ENCODE measurements at regions not wholly inside any gene's neighbourhood (a gene's known extent, or its start where the extent isn't known, plus 50 kb on each side); places are given as distances from the start of the nearest gene placed in this dataset.
A peak's percentile ranks its signal among the peaks of the same experiment; 100 is the strongest.
"Not testable (repeated sequence)": the region's sequence is repeated elsewhere in the genome, so short reads cannot be mapped to it uniquely, and the experiment has no call there.

DNA sequence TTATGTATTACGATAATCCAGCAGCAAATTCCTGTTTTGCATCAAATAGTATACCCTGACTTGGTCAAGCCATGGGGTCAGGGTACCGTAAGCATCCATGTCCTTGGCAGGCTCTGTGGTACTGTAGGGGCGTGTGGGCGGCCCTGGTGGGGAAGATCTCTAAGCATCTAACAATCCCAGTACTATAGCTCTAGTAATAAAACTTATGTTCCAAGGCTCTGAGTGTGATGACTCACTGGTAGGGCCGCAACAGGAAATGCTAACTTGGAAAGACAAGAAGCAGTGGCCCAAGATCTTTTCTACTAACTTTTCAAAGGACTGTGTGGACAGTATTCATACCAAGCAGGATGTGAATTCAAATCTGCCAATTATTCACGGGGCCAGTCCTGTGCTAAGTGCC is 63.8 kb downstream of the CLEC18A start:
- not testable (repeated sequence) for H3K4me1 Mint-ChIP-seq; H3K9me3 Mint-ChIP-seq; DNase-seq (ENCODE audit: low spot score in 2 of 2, unreplicated experiment in 2 of 2); H3K27ac Mint-ChIP-seq; H3K4me3 Mint-ChIP-seq; H3K27me3 Mint-ChIP-seq (ENCODE audit: low read depth)
- H3K36me3 Mint-ChIP-seq, result peaks cover 19% of the 10 kb centered on the region

DNA sequence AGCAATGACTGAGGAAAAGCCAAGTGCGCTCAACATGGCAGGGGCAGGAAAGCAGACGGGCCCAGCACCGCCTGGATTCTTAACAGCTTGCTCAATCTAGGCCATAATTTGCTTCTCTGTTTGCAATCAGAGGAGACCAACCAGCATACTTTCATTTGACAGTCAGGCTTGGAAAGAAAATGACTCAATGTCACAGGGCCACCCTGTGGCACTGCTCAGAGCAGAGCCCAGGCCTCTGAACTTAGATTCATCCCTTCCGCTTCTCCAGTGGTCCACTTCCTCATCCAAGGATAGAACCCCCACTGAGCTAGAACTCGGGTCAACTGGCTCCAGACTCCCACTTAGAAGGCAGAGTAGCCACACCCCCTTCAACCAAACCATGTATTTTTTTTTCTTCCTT is 65.6 kb downstream of the CLEC18A start:
- H3K4me1 Mint-ChIP-seq; H3K9me3 Mint-ChIP-seq; H3K27ac Mint-ChIP-seq; DNase-seq (ENCODE audit: low spot score in 2 of 2, unreplicated experiment in 2 of 2); H3K4me3 Mint-ChIP-seq; H3K27me3 Mint-ChIP-seq (ENCODE audit: low read depth): not testable (repeated sequence)
- H3K36me3 Mint-ChIP-seq, result peaks cover 25% of the 10 kb centered on the region

DNA sequence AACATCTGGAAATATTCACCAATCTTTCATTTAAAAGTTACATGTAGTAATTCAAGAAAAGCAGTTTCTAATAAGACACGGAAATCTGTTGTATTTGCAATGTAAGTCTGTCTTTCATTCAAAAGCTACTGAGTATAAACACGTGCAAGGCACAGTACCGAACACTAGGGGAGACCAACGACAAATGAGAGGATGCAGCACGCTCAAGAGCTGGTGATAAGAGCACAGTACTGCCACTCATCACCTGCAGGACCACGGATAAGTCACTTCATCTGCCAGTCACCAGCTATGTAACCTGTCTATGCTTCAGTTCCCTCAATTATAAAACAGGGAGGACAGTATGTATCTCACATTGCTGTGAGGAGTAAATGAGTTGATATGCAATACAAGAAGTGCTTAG is 67.1 kb downstream of the CLEC18A start:
- H3K27me3 Mint-ChIP-seq (ENCODE audit: low read depth), result no peaks in the 10 kb centered on the region
- H3K4me3 Mint-ChIP-seq, result no peak overlapping the region
- H3K9me3 Mint-ChIP-seq, result no peaks in the 10 kb centered on the region
- no peak overlapping the region for H3K27ac Mint-ChIP-seq
- DNase-seq (ENCODE audit: low spot score in 2 of 2, unreplicated experiment in 2 of 2), result no peak
- no peaks in the 10 kb centered on the region for H3K4me1 Mint-ChIP-seq
- H3K36me3 Mint-ChIP-seq, result peaks cover 27% of the 10 kb centered on the region
- TF ChIP-seq, protein P1, sequence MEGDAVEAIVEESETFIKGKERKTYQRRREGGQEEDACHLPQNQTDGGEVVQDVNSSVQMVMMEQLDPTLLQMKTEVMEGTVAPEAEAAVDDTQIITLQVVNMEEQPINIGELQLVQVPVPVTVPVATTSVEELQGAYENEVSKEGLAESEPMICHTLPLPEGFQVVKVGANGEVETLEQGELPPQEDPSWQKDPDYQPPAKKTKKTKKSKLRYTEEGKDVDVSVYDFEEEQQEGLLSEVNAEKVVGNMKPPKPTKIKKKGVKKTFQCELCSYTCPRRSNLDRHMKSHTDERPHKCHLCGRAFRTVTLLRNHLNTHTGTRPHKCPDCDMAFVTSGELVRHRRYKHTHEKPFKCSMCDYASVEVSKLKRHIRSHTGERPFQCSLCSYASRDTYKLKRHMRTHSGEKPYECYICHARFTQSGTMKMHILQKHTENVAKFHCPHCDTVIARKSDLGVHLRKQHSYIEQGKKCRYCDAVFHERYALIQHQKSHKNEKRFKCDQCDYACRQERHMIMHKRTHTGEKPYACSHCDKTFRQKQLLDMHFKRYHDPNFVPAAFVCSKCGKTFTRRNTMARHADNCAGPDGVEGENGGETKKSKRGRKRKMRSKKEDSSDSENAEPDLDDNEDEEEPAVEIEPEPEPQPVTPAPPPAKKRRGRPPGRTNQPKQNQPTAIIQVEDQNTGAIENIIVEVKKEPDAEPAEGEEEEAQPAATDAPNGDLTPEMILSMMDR (IDR thresholded peaks at IDR 0.05; ENCODE audit: unreplicated experiment), result no peak

DNA sequence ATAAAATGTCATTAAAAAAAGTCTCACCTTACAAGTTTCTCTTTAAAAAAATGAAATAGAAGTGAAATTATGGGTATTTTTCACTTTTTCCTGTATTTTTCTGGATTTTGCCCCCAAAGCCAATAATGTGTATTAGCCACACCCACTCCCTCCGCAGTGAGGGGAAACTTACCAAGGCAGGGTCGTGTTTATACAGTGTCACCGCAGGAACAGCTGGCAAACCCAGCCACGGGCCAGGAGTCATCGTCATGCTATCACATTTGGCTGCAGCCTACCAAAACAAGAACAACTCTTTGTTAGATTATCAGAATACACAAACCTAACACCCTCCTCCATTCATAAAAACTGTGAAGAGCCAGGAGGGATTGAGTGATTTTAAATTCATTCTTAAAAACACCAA is 72.1 kb downstream of the CLEC18A start:
- H3K4me3 Mint-ChIP-seq; H3K9me3 Mint-ChIP-seq; H3K27ac Mint-ChIP-seq; H3K4me1 Mint-ChIP-seq; DNase-seq (ENCODE audit: low spot score in 2 of 2, unreplicated experiment in 2 of 2); H3K27me3 Mint-ChIP-seq (ENCODE audit: low read depth): not testable (repeated sequence)
- peaks cover 20% of the 10 kb centered on the region for H3K36me3 Mint-ChIP-seq

DNA sequence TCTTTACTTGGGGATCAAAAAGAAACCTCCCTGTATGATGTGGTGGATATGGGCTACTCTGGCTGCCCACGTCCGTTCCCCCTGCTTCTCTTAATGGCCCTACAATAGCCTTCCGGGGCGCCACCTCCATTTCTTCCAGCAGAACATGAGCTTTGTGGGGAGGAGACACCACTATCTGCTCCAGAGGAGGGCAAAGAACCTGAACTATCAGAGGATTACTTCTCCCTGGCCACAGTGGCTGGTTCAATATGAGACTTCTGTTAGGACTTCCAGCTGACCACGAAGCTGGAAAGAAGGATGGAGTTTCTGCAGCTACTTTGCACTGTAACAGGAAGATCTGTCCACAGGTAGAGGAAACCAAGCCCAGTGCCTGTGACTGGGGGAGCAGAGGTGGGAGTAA is 72.8 kb downstream of the CLEC18A start:
- peaks cover 25% of the 10 kb centered on the region for H3K36me3 Mint-ChIP-seq
- not testable (repeated sequence) for H3K4me1 Mint-ChIP-seq; H3K4me3 Mint-ChIP-seq; H3K27ac Mint-ChIP-seq; DNase-seq (ENCODE audit: low spot score in 2 of 2, unreplicated experiment in 2 of 2); H3K9me3 Mint-ChIP-seq; H3K27me3 Mint-ChIP-seq (ENCODE audit: low read depth)

DNA sequence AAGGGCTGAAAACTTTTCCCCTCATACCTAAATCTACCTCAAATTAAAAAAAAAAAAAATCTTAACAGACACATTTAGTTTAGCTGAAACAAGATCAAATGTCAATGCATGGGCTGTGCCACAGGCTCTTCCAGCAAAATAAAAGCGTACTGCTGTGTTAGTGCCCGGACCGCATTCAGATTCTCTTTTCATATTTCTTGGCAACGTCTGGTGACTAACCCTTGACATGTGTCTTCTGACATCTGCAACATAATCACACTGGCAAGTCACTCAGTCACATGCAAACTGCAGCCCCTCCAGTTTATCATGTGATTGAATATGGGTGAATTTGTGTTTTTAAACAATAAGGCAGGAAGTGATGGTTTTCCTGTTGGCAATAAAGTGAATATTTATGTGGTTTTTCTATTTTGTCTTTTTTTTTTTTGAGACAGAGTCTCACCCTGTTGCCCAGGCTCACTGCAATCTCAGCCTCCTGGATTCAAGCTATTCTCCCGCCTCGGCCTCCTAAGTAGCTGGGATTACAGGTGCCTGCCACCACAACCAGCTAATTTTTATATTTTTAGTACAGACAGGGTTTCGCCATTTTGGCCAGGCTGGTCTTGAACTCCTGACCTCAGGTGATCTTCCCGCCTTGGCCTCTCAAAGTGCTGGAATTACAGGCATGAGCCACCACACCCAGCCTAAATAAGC is 75.2 kb downstream of the CLEC18A start:
- DNase-seq (ENCODE audit: low spot score in 2 of 2, unreplicated experiment in 2 of 2); H3K27ac Mint-ChIP-seq; H3K4me1 Mint-ChIP-seq; H3K27me3 Mint-ChIP-seq (ENCODE audit: low read depth); H3K9me3 Mint-ChIP-seq; H3K4me3 Mint-ChIP-seq: not testable (repeated sequence)
- H3K36me3 Mint-ChIP-seq, result peaks cover 25% of the 10 kb centered on the region

DNA sequence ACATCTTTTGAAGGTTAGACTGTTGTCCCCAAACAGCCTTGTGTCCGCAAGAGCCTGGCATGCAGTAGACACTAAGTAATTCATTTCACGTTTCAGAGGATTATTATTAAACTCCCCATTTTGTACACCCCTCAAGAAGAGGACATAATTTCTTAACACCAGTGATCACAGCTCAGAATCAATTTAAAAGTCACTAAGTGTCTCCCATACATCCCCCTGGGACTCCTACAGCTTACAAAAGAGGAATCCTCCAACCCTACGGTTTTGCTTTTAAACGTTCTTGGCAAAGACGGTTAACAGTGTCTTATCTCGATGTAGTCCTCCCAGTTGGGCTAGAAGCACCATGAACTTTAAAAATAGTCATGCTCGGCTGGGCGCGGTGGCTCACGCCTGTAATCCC is 81.2 kb upstream of the PDPR start:
- not testable (repeated sequence) for H3K9me3 Mint-ChIP-seq; DNase-seq (ENCODE audit: low spot score in 2 of 2, unreplicated experiment in 2 of 2); H3K27me3 Mint-ChIP-seq (ENCODE audit: low read depth); H3K4me1 Mint-ChIP-seq; H3K4me3 Mint-ChIP-seq; H3K27ac Mint-ChIP-seq
- H3K36me3 Mint-ChIP-seq, result peaks cover 31% of the 10 kb centered on the region

DNA sequence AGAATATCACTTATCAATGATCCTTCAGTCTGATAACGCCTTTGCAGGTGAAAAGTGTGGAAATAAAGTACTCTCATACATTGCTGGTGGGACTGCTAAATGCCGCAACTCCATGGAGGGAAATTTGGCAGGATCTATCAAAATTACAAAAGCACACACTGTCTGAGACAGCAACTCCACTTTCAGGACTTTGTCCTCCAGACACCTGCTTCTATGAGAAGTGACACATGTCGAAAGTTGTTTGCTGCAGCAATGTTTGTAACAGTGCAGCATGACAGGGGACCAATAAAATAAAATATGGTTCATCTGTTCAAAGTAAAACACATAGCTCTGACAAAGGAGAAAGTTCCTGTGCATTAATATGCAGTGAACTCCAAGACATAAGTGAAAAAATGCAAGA is 76.2 kb upstream of the PDPR start:
- peaks cover 26% of the 10 kb centered on the region for H3K36me3 Mint-ChIP-seq
- not testable (repeated sequence) for H3K27me3 Mint-ChIP-seq (ENCODE audit: low read depth); H3K4me3 Mint-ChIP-seq; DNase-seq (ENCODE audit: low spot score in 2 of 2, unreplicated experiment in 2 of 2); H3K9me3 Mint-ChIP-seq; H3K4me1 Mint-ChIP-seq; H3K27ac Mint-ChIP-seq

DNA sequence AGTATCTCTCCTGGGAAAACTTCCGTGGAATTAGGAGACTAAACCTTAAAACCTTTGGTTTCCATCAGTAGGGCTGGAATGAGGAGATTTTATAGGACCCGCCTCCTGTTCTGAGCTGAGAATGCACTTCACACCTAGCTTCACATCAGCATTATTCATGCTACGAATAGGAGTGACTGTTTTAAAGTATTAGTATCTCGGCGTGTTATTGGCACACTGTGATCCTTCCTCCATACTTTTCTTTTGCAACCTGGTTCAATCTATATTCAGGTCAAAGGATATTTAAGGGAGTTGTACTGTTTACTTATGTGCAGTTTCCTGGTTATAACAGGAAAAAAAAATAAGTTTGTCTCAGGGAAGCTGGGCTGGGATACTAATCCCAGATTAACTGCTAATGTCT is 73.6 kb upstream of the PDPR start:
- H3K27ac Mint-ChIP-seq; DNase-seq (ENCODE audit: low spot score in 2 of 2, unreplicated experiment in 2 of 2); H3K4me3 Mint-ChIP-seq; H3K4me1 Mint-ChIP-seq; H3K27me3 Mint-ChIP-seq (ENCODE audit: low read depth); H3K9me3 Mint-ChIP-seq: not testable (repeated sequence)
- H3K36me3 Mint-ChIP-seq, result peaks cover 19% of the 10 kb centered on the region

DNA sequence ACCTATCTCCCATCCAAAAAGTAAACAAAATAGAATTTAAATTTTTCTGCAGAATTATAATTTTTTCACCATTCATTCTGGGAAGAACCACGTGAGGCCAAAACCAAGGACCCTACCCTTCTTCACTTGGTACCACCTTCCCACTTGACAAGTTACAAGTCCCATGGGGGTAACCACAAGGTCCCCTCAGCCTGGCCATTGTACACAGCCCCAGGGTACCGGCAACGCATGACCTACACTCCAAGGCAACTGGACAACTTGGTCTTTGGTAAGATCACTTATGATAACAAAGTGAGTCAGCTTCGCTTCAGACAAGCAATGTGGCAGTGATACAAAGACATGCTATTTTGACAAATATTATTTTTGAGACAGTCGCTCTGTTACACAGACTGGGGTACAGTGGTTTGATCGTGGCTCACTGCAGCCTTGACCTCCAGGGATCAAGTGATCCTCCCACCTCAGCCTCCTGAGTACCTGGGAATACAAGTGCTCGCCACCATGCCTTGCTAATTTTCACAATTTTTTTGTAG is 70.5 kb upstream of the PDPR start:
- not testable (repeated sequence) for H3K9me3 Mint-ChIP-seq; H3K4me3 Mint-ChIP-seq; H3K4me1 Mint-ChIP-seq; H3K27ac Mint-ChIP-seq; H3K27me3 Mint-ChIP-seq (ENCODE audit: low read depth); DNase-seq (ENCODE audit: low spot score in 2 of 2, unreplicated experiment in 2 of 2)
- H3K36me3 Mint-ChIP-seq, result peaks cover 18% of the 10 kb centered on the region

DNA sequence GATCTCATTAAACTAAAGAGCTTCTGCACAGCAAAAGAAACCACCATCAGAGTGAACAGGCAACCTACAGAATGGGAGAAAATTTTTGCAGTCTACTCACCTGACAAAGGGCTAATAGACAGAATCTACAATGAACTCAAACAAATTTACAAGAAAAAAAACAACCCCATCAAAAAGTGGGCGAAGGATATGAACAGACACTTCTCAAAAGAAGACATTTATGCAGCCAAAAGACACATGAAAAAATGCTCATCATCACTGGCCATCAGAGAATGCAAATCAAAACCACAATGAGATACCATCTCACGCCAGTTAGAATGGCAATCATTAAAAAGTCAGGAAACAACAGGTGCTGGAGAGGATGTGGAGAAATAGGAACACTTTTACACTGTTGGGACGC is 67.6 kb upstream of the PDPR start:
- H3K36me3 Mint-ChIP-seq, result peaks cover 16% of the 10 kb centered on the region
- H3K27me3 Mint-ChIP-seq (ENCODE audit: low read depth); H3K9me3 Mint-ChIP-seq; H3K4me1 Mint-ChIP-seq; DNase-seq (ENCODE audit: low spot score in 2 of 2, unreplicated experiment in 2 of 2); H3K4me3 Mint-ChIP-seq; H3K27ac Mint-ChIP-seq: not testable (repeated sequence)

DNA sequence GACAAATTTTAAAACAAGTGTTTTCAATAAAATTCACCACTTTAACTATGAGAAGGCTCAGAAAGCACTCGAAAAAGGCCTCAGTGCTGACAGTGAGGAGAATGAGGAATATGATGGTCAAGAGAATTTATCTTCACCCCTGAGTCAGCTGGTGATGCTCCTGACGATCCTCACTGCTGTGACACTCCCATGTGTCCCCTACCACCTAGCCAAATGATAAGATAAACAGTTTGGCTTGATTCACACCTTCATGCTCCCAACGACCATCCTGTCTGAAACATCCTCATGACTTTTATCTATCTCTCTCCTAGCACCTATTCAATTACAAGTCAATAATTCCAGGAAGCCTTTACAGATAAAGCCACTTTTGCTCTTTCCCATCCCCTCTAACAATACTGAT is 66.0 kb upstream of the PDPR start:
- not testable (repeated sequence) for H3K27ac Mint-ChIP-seq; H3K4me3 Mint-ChIP-seq; DNase-seq (ENCODE audit: low spot score in 2 of 2, unreplicated experiment in 2 of 2); H3K27me3 Mint-ChIP-seq (ENCODE audit: low read depth); H3K9me3 Mint-ChIP-seq; H3K4me1 Mint-ChIP-seq
- H3K36me3 Mint-ChIP-seq, result peaks cover 16% of the 10 kb centered on the region

DNA sequence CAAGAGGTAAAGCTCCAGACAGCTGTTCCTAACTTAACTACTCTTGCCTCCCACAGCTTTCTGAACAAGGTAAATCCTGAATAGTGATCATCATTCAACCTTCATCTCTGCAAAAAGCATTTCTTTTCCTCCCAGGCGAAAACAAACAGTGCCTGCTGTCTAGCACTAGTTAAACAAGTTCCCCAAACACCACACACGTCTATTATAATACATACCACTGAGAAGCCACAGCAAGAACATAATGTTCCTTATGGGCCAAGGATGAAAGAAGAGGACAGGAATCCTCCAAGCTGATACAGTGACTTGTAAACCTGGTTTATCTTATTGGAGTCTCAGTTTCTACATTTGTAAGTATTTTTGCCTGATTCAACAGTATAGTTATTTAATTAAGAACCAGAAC is 56.1 kb upstream of the PDPR start:
- H3K4me3 Mint-ChIP-seq; DNase-seq (ENCODE audit: low spot score in 2 of 2, unreplicated experiment in 2 of 2); H3K9me3 Mint-ChIP-seq; H3K27me3 Mint-ChIP-seq (ENCODE audit: low read depth); H3K36me3 Mint-ChIP-seq: not testable (repeated sequence)
- Mint-ChIP-seq H3K4me1 (peaks cover 21% of the 10 kb centered on the region), H3K27ac (peak overlapping the region; percentile 61)

DNA sequence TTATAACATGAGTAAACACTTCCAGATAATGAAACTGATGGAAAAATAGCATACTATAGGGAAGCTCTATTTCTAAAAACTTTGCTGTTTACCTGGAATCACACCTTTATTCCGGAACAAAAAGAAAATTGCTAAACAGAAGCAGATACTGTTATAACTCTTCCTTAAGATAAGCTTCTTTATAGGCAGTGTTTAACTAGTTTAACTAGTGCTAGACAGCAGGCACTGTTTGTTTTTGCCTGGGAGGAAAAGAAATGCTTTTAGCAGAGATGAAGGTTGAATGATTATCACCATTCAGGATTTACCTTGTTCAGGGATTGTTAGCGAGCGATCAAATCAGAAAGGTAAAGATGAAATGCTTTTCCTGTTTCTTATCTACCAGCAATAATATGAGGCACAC is 54.7 kb upstream of the PDPR start:
- not testable (repeated sequence) for DNase-seq (ENCODE audit: low spot score in 2 of 2, unreplicated experiment in 2 of 2); H3K4me3 Mint-ChIP-seq; H3K36me3 Mint-ChIP-seq; H3K9me3 Mint-ChIP-seq; H3K27me3 Mint-ChIP-seq (ENCODE audit: low read depth)
- Mint-ChIP-seq H3K27ac (peak overlapping the region; percentile 21), H3K4me1 (peaks cover 28% of the 10 kb centered on the region)
